HuH-7.5 (cell line): ENCODE measurements at regions not wholly inside any gene's neighbourhood (a gene's known extent, or its start where the extent isn't known, plus 50 kb on each side); places are given as distances from the start of the nearest gene placed in this dataset.

ENCODE experiments used
- DNase-seq: peaks from one replicate; pipeline ENCODE4 v3.0.0; 2011; ENCODE audit warnings: low spot score

DNA sequence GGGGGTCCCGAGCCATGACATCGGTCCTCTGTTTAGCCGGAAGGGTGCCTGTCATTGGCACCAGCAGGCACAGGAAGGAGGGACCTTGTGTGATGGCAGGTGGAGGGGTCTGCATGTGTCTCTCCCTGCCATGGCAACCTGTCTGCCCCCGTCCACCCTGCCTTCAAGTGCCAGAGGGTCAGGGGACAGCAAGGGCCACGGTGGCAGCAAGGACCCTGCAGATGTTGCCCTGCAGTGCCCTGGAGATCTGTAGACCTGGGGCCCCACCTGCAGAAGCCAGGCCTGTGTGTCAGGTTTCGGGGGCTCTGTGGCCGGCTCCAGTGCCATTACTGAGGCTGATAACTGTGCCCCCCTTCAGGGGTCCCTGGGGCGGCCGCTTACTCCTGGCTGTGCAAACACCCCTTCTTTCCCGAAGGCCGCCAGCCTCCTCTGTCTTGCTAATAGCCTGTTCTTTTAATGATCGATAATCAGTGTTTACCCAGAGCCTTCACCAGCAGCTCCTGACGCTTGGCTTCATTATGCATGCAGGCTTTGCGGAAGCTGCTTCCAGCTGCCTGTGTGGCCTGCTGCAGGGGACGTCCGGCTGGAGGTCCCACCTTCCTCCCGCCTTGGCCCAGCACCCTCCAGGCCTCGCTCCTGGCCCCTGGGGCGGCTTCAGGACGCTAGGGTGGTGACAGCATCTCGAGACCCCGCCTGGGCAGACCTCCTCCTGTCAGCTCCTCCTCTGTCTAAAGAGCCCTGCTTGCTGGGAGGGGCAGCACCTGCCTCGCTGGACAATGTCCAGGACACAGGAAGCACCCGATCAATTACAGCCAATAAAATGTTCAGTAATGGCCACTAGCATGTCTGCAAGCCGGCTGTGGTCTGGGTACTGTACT, 153.0 kb downstream of the KIF26A start:
- DNase-seq = no peak

DNA sequence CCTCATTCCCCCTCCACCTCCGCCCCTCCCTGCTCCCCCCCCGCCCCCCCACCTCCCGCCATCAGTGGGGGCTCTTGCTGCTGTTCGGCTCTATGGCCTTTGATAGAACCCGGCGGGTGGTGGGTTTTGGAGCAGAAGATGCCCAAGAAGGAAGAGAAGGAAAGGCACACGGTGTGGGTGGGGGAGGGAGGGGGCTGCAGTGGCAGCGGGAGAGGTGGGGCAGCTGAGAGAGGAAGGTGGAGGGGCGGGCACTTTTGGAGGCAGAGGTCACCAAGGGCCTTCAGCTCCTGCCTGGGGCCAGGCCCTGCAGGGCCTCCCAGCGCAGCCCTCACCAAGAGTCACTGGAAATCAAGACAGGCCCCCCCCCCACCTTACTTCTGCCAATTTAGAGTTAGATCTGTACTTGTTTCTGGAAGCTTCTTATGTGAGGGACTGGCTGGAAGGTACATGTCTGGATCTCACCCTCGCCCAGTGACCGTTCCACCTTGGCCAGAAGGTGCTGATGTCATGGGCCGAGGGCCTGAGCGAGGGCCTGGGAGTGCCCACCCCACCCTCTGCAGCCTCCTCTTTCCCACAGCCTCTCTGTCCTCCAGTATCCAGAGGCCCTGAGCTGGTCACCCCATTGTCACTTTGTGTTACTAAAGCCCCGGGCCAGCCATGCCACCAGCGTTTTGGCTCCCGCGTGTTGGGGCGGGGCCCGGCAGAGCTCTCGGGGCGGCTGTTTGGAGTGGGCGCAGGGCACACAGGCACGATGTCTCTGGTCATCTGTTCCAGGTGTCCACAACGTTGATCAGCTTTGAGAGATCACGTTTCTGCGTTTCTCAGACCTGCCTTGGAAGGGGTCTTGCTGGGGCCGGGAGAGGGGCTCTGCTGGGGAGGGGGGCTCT, 153.9 kb downstream of the KIF26A start:
- no peak for DNase-seq

DNA sequence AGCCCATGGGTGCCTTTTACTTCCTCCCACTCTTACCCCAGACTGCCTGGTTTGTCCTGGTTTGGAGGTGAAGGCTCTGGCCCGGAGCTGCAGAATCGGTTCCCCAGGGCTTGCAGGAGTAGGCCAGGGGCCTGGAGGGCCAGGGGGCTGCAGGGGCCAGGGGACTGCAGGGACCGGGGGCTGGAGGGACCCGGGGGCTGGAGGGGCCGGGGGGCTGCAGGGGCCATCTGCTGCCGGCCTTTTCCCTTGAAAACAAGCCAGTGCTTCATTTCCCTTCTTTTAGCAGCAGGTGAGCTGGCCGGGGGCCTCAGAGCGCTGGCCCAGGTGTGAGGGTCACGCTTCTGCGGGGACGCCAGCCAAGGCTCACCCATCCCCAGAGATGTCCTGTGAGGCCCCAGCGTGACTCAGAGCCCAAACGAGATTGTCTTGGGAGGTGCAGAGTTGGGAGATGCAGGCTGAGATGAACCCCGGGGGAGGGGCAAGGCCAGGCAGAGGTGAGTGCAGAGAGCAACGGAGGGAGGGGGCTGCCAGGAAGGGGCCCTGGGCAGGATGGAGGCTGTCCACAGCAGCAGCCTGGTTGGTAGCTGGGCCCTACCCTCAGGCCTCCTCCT, 154.9 kb downstream of the KIF26A start:
- no peak for DNase-seq

DNA sequence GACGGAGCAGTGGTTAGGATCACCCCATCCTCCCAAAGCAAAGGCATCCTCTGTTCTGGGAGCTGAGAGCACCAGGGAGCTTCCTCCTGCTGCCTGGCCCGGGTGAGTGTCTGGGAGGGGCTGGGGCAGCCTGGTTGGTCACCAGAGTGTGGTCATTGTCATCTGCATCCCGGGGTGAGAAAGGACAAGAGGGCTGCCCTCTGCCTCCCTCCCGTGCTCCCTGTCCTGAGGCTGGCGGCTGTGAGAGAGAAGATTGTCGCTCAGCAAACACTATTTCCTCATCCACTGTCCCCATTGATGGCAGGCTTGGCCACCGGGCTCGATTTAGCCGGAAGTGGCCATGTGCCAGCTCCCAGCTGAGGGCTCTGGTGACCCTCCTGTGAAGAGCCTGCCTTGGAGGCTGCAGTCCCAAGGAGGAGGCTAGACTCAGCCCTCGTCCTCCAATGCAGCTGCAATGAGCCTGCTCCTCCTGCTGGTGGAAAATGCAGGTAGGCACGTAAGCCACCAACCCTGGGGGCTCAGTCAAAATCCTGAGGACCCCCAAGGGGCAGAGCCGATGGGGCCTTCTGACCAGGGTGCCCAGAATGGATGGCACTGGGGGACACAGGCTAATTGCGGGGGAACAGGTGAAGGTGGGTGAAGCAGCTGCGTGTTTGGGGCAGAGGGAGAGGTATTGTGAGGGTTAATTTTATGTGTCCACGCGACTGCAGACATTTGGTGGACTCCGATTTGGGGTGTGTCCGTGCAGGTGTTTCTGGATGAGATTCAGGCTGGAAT, 155.7 kb downstream of the KIF26A start:
- no peak for DNase-seq

DNA sequence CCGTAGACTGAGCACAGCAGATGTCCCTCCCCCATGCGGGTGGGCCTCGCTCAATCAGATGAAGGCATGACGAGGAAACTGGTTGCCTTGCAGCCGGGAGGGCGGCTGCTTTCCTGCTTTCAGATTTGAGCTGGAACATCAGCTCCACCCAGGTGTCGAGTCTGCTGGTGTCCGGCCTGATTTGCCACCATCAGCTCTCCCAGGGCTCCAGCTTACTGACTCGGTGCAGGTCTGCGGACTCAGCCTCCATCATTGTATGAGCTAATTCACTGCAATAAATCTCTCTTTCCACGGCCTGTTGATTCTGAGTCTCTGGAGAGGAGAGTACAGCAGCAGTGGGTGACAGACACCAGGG, 156.2 kb downstream of the KIF26A start:
- DNase-seq = no peak

DNA sequence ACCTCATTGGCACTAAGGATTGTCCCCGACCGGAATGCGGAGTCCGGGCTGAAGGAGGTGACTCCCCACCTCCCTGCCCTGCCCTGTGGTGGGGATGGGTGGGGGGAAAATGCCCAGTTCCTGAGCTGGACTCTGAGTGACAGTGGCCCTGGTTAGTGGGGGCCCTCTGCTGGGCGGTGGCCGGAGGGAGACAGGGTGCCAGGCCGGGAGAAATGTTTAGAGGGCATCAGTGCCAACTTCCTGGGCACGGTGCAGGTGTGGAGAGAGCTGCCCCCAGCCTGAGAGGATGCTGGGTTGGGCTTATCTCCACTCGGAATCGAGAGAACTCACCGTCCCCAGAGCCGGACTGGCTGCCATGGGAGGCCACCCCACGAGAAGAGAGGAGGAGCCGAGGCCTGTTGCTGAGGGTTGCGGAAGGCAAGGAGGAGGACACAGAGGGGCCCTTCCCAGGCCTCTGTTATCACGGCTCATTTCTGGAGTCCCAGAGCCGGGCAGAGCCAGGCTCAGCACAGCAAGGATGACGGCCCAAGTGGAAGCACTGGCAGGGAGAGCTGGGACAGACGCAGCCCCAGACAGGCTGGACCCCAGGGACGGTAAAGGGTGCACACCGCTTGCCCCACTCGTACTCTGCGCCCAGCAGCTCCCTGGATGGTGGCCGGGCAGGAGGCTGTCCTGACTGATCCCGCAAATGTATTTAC, 156.7 kb downstream of the KIF26A start:
- no peak for DNase-seq

DNA sequence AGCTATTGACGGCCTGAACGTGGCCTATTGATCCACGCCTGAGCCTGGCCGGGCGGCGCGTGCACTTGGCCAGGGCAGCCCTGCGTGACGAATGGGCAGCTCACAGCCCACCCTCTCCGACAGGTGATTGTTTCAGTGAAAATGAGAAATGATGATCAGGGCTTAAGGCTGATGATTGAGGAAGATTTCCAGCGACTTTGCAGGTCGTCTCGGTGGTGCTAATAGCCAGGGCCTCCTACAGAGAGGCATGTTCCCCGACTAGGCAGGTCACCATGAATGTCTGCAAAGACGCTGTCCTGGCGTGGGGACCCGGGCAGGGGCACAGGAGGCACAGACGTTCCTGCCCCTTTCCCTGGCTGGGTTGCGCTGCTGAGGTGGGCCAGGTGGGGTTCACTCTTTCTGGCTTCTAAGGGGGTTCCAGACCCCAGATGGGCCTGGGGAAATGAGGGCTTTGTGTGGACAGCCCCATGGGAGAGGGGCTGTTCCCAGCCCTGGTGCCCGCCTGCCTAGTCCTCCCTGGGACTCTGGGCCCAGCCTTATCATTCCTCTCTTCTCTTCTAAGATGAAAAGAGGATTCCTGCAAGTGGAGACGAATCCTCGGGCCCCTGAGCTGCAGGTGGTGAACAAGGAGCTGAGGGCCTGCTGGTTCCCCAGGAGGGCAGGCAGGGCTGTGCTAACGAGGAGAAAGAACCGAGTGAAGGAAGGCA, 157.4 kb downstream of the KIF26A start:
- no peak for DNase-seq

DNA sequence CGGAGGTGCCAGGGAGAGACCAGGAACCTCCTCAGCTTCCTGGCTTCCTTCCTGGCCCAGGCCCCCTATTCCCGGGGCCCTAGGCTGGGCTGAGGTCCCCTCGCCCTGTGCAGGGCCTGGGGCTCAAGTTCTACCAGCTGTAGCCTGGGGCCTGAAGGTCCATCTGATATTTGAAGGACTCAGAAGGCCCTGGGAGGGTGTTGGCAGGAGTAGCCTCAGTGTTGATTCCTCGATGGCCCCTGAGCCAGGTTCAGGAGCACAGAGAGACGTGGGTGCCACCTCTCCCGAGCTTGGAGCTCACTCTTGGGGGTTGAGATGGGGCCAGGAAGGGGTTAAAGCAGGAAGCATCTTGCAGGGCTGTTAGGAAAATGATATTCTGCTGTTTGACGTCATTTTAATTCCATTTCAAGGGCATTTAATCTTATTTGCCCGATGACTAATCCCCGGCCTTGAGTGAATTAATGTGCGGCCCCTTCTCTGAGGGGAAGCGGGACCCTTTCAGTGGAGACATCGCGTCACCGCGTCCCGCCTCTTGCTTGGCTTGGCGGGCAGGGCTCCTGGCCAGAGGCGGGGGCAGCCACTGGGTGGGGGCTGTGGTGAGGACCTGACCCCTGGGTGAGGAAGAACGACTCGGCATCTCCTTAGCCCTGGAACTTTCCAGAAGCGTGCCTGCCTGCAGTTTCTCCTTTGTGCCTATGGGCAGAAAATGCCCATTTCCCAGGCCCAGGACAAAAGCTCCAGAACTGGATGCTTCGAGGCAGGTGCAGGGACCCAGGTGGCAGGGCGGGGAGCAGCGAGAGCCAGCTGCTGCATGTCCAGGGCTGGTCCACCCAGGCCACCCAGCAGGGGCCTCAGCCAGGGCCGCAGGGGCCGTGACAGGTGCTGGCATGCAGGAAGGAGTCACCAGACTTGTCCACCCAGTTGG, 158.3 kb downstream of the KIF26A start:
- no peak for DNase-seq

DNA sequence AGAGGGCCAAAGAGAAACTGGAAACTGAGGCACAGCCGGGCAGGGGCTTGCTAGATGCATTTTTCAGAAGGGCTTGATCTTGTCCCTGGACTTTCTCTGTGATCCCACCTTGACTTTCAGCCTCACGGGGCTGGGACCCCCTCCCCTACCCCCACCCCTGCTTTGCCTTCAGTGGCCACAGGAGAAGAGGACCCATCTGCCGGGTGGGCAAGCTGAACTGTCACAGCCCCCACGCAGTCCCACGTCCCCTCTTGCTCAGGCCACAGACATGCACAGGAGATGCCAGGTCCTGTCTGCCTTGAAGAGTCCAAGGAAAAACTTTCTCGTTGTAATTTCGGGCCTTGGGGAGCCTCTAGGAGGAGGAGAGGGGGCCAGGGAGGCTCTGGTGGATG, 158.9 kb downstream of the KIF26A start:
- DNase-seq = no peak

DNA sequence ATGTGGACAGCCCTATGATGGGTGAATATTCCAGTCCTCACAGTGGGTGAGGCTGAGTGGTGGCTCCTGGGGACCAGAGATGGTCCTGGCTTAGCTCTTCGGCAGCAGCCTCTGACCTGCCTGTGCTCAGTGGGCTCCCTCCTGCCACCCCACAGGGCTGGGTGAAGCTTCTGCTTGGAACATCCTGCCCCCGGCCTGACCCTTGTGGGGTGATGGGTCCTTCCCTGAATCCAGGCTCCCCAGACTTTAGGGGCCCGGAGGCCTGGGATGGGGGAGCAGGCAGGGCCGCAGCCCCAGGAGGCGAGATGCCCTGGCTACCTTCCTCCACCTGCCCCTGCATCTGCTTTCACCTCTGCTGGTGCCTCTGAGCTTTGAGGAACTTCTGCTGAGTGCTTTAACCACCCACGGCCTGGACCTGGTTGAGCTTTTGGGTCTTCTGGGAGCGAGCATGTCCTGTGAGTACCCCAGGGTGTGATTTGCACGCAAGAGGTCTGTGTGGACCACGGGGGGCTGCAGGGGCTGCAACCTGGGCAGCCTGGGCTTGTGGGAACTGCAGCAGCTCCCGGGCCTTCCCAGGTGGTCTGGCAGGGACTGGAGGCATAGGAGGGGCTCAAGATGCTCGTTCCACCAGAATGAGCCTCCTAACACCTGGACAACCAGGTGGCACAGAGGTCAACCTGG, 159.5 kb downstream of the KIF26A start:
- DNase-seq = no peak

DNA sequence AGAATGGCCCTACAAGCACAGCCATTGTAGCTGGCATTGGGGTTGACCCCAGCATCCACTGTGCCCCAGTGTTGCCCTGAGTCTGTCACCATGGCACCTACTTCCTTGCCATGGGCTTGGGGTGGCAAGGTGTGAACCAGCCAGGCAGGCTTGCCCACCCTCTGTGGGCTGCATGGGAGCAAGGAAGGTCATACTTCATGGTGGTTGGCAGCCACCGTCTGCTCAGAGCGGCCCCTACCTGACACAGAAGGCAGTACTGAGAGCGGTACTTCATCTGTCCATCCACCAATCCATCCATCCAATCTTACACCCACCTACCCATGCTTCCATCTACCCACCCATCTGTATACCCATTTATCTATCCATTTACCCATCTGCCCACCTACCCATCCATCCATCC, 160.1 kb downstream of the KIF26A start:
- no peak for DNase-seq

DNA sequence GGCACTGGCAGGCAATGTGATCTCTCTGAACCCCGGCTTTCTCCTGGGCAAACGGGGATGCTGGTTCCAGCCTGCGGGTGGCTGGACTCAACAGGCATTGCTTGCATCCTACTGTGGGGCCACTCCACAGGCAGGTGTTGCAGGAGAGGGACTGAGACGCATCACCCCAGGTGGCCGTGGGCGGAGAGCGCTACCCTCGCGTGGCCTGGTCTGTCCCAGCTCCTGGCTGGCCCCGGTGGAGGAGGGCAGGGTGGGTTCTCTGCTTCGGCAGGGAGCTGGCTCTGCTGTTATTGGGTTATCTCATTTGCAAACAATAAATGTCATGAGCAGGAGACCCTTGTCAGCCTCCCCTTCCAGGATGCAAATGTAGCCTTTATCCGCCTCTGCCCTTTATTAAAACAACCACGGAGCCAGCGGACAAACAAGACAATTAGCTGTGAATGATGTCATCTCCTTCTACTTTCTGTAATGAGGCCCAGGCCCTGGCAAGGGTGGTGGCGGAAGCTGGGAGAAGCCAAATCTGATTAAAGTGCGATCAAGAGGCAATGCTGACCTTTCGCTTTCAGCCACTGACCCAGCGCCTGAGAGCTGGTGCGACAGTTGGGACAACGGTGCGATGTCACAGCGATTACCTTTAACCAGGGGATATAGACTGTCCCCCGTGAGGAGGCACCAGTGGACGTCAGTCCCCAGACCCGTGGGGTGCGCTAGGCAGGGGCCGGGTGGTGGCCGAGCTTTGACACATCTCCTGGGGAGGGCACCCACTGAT, 161.8 kb downstream of the KIF26A start:
- no peak for DNase-seq

DNA sequence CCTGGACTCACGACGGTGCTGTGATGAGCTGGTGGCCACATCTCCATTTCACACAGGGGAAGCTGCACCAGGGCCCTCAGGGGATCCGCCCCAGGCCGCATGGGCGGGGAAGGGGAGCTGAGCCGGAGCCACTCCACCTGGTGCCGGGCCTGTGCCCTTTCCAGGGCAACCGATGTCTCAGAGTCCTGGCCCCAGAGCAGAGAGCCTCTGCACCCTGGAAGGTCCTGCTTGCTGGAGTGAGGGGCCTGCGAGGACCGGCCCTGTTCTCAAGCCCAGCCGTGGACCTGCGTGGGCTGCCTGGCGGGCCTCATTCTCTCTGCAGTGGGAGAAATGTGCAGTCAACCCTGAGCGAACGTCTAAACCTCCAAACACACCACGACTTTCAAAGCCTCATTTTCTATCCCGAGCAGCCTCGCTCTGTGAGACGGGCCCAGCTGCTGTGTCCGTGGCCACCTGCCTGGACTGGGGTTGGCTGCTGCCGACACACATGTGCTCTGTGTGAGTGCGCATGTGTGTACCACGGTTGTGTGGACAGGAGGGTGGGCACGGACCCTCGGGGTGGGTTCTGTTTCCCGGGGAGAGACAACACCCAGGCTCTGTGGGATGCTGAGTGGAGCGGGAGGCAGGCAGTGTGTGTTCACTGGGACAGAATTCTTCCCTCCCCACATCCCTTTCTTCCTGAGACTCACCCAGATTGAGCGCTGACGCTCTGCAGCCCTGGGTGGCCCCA, 163.5 kb downstream of the KIF26A start:
- DNase-seq = no peak

DNA sequence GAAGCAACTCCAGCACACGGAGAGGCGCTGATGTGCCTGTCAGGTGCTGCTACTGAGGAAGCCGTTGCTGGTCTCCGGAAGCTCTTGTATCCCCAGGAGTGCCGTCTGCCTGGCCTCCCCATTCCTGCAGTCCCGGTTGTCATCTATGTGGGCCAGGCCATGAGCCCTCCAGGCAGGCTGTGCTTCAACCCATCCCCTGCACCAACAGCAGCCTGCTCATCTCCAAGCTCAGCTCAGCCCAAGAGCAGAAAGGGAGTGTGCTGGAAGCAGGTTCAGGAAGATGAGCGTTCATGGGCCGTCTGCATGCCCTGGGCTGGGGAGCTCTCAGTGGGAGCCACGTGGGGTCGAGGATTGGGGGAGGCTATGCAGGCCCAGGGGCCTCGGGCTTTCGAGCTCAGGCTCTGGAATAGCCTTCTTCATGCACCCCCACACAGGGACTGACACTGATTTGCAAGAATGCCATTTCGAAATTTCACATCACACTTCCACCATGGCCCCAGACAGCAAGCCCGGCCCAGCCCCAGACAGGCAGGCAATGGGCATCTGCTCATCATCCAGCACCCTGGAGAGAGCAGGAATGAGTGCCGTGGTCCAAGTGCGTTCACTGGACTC, 164.5 kb downstream of the KIF26A start:
- no peak for DNase-seq

DNA sequence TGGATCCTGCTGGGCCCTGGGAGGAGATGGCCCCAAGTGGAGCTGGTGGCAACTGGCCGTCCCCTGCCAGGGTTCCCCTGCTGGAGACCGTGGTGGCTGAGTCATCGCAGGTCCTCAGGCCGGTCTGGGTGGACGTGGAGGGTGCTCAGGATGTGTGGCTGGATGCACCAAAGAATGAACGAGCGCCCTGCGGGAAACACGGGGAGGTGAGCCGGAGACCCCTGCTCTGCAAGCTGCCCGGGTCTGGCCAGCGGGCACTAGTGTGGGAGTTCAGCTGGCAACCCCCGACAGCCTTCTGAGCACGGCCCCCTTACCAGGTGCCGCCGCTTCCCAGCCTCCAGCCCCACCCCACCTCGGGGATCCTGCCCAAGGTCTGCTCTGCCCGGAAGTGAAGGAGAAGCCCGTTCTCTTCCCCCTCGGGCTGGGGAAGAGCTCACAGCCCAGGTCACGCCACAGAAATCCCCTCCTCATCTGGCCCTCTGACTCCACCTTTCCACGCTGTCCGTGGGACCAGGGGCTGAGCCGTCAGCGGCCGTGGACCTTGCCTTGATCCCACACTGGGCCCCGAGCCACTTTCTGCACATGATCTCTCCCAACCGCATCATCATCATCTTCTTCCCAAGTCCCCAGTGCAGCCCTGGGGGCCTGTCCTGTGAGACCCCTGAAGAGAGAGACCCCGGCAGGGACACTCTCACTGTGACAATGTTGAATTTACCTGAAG, 165.5 kb downstream of the KIF26A start:
- DNase-seq = no peak
